Right lobe of liver (tissue), 6 donors: ENCODE measurements at regions not wholly inside any gene's neighbourhood (a gene's known extent, or its start where the extent isn't known, plus 50 kb on each side); places are given as distances from the start of the nearest gene placed in this dataset.

ENCODE experiments used
- ATAC-seq, 4 donors: fragments of 200-7000 bp; cut with Tn5 transposase; one replicate each; pipeline ENCODE4 v1.9.1; 2020; ENCODE audit warnings: mild to moderate bottlenecking in 4 of 4, moderate library complexity in 4 of 4
- DNase-seq, 3 donors: peaks; one replicate each; pipeline ENCODE4 v3.0.0-alpha.2; 2020
- H3K27ac ChIP-seq, 3 donors: fragments of 200-600 bp; one replicate each; pipeline ENCODE4 v1.8.0; 2022
- H3K27me3 ChIP-seq, 2 donors: fragments of 200-600 bp; one replicate each; pipeline ENCODE4 v1.8.0; 2022
- H3K36me3 ChIP-seq, 4 donors: fragments of 200-600 bp; sonication (generic) in 1 of 4; one replicate each; pipeline versions ENCODE4 v1.5.1 to v1.8.0; 2017 to 2022; ENCODE audit warnings: control low read depth in 1 of 4
- H3K4me1 ChIP-seq, 4 donors: fragments of 200-600 bp; sonication (generic) in 1 of 4; one replicate each; pipeline versions ENCODE4 v1.5.1 to v1.8.0; 2017 to 2022; ENCODE audit warnings: control low read depth in 1 of 4
- H3K4me3 ChIP-seq, 3 donors: fragments of 200-600 bp; one replicate each; pipeline ENCODE4 v1.8.0; 2022
- H3K9me3 ChIP-seq, 4 donors: fragments of 200-600 bp; sonication (generic) in 1 of 4; one replicate each; pipeline versions ENCODE4 v1.5.1 to v1.8.0; 2017 to 2022; ENCODE audit warnings: control low read depth in 1 of 4
- POLR2A ChIP-seq: fragments of 450-650 bp; IDR thresholded peaks from one replicate; pipeline ENCODE4 v1.6.1; 2017; ENCODE audit warnings: antibody characterized with exemption, mild to moderate bottlenecking
- WGBS: methylation state at CpG from one replicate; pipeline ENCODE4 v1.1.6; 2018; ENCODE audit warnings: low coverage, low lambda C conversion rate; ENCODE audit not compliant: insufficient coverage; ENCODE audit errors: missing lambda C conversion rate; 5-methylcytosine and 5-hydroxymethylcytosine counted together
- intact Hi-C, 2 donors: fragments of 100-400 bp; cut with DNase I; formaldehyde crosslinking; loops; one replicate each; pipeline versions ENCODE4 v1.11.2 to v1.14.1; 2022
- TF ChIP-seq, protein P1 (sequence below), 4 donors: fragments of 200-600 bp in 3 of 4; fragments of 450-650 bp in 1 of 4; IDR thresholded peaks; one replicate each; pipeline versions ENCODE4 v1.5.1 to v1.8.0; 2016 to 2022; ENCODE audit warnings: antibody characterized with exemption in 4 of 4, mild to moderate bottlenecking in 2 of 4
- donor health status: DM: no; HTN: yes; CAD: no.
- donor health status: DM: no; HTN: no; CAD: no.
- donor health status: DM: no; HTN: no; CAD: no.
- donor health status: DM: no; HTN: yes; CAD: no.
- donor health status: DM: no; HTN: yes; CAD: no.

DNA sequence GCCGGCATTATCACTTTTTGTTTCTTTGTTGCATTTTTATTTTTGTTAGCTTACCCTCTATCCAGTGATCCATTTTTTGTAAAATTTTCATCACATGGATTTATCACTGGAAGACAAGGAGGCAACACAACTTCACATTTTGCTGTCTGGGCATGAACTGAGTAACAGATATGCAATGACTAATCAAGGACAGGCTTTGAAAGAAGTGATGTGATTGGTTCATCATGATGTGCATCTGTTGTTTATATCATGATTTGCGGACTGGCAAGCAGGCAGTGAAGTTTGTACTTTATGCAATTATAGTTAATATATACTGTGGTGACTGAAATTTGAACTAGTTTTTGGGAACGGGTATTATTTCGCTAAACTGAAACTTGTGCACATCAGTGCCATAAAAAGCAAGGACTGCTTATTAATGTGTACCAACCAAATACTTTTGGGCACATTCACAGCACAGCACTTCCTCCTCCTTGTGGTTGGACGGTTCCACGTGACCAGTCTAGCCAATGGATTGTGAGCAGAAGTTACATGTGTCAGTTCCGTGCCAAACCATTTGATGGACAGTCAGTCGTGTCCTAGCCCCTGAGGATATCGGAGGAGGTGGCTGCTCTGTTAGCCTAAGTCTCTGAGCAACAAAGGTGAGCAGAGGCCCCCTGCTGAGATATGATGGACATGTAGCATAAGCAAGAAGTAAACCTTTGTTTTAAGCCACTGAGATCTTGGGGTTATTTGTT is 201.4 kb upstream of the SIX2 start:
- Histone ChIP-seq H3K27ac (no peak overlapping the region), H3K4me3 (no peak overlapping the region), H3K9me3 (no peaks in the 10 kb centered on the region), H3K4me1 (no peaks in the 10 kb centered on the region), H3K36me3 (no peaks in the 10 kb centered on the region), H3K27me3 (no peaks in the 10 kb centered on the region)
- TF ChIP-seq, protein P1, sequence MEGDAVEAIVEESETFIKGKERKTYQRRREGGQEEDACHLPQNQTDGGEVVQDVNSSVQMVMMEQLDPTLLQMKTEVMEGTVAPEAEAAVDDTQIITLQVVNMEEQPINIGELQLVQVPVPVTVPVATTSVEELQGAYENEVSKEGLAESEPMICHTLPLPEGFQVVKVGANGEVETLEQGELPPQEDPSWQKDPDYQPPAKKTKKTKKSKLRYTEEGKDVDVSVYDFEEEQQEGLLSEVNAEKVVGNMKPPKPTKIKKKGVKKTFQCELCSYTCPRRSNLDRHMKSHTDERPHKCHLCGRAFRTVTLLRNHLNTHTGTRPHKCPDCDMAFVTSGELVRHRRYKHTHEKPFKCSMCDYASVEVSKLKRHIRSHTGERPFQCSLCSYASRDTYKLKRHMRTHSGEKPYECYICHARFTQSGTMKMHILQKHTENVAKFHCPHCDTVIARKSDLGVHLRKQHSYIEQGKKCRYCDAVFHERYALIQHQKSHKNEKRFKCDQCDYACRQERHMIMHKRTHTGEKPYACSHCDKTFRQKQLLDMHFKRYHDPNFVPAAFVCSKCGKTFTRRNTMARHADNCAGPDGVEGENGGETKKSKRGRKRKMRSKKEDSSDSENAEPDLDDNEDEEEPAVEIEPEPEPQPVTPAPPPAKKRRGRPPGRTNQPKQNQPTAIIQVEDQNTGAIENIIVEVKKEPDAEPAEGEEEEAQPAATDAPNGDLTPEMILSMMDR (IDR thresholded peaks at IDR 0.05) = no peak
- no peak for TF ChIP-seq POLR2A
- intact Hi-C loops = no loop called here
- 89% methylated on average over 7 of the region's 9 CpGs for WGBS
- no peak for ATAC-seq
- no peak for DNase-seq

GRCh38 chr2:45209875-45210274 is 200.6 kb upstream of the SIX2 start:
- H3K27me3 ChIP-seq = no peaks in the 10 kb centered on the region
- no peak overlapping the region for H3K27ac ChIP-seq
- DNase-seq (no peak), ATAC-seq (no peak)
- no peak for TF ChIP-seq POLR2A
- TF ChIP-seq, protein P1 (IDR thresholded peaks at IDR 0.05) = no peak
- no peaks in the 10 kb centered on the region for H3K36me3 ChIP-seq
- WGBS = 50% methylated on average over 1 of the region's 1 CpG
- intact Hi-C loops = no loop called here
- H3K9me3 ChIP-seq = no peaks in the 10 kb centered on the region
- H3K4me1 ChIP-seq = no peaks in the 10 kb centered on the region
- H3K4me3 ChIP-seq = no peak overlapping the region

GRCh38 chr2:45209302-45209701 is 200.1 kb upstream of the SIX2 start:
- 81% methylated on average over 5 of the region's 5 CpGs for WGBS

GRCh38 chr2:45207101-45207500 is 197.8 kb upstream of the SIX2 start:
- intact Hi-C loops = no loop called here
- DNase-seq (no peak), ATAC-seq (no peak)
- Histone ChIP-seq H3K4me3 (no peak overlapping the region), H3K27ac (no peak overlapping the region), H3K27me3 (no peaks in the 10 kb centered on the region), H3K4me1 (no peaks in the 10 kb centered on the region), H3K36me3 (no peaks in the 10 kb centered on the region), H3K9me3 (no peaks in the 10 kb centered on the region)
- 41% methylated on average over 4 of the region's 4 CpGs for whole genome bisulfite sequencing
- TF ChIP-seq, protein P1 (IDR thresholded peaks at IDR 0.05) = no peak
- TF ChIP-seq POLR2A = no peak

More at GRCh38 chr2:45209302-45209701, 200.1 kb upstream of the SIX2 start:
- ATAC-seq (no peak), DNase-seq (no peak)
- intact Hi-C loops = no loop called here
- Histone ChIP-seq H3K4me1 (no peaks in the 10 kb centered on the region), H3K9me3 (no peaks in the 10 kb centered on the region), H3K36me3 (no peaks in the 10 kb centered on the region), H3K27ac (no peak overlapping the region), H3K4me3 (no peak overlapping the region), H3K27me3 (no peaks in the 10 kb centered on the region)
- TF ChIP-seq POLR2A = no peak
- TF ChIP-seq, protein P1 (IDR thresholded peaks at IDR 0.05) = no peak
